Endodermal cell (in vitro differentiated cells): ENCODE measurements at regions not wholly inside any gene's neighbourhood (a gene's known extent, or its start where the extent isn't known, plus 50 kb on each side); places are given as distances from the start of the nearest gene placed in this dataset.
"Not testable (repeated sequence)": the region's sequence is repeated elsewhere in the genome, so short reads cannot be mapped to it uniquely, and the experiment has no call there.

Experiments used
- DNase-seq: peaks from one replicate; pipeline ENCODE4 v3.0.0-alpha.2; 2017
- H3K27ac ChIP-seq: 2 replicates; pipeline ENCODE4 v1.5.1; 2013; ENCODE audit warnings: mild to moderate bottlenecking, low read depth, low read length, moderate library complexity
- H3K27me3 ChIP-seq: 2 replicates; pipeline ENCODE4 v1.6.1; 2013; ENCODE audit warnings: mild to moderate bottlenecking, low read length, moderate library complexity; ENCODE audit not compliant: insufficient read depth, control insufficient read depth, poor library complexity, severe bottlenecking
- H3K36me3 ChIP-seq: 2 replicates; pipeline ENCODE4 v1.7.0; 2013; ENCODE audit warnings: mild to moderate bottlenecking, low read length, moderate library complexity; ENCODE audit not compliant: control insufficient read depth, insufficient read depth
- H3K4me1 ChIP-seq: one replicate; pipeline ENCODE4 v1.7.0; 2013; ENCODE audit warnings: low read length; ENCODE audit not compliant: control insufficient read depth, insufficient read depth
- H3K4me3 ChIP-seq: 2 replicates; pipeline ENCODE4 v1.5.1; 2013; ENCODE audit warnings: mild to moderate bottlenecking, low read length, moderate library complexity
- H3K9ac ChIP-seq: 2 replicates; pipeline ENCODE4 v1.6.1; 2013; ENCODE audit warnings: mild to moderate bottlenecking, low read length, moderate library complexity; ENCODE audit not compliant: poor library complexity, severe bottlenecking; ENCODE audit errors: extremely low read depth
- H3K9me3 ChIP-seq: 2 replicates; pipeline ENCODE4 v1.6.1; 2013; ENCODE audit warnings: mild to moderate bottlenecking, low read length, moderate library complexity; ENCODE audit not compliant: control insufficient read depth
- H3K27ac Mint-ChIP-seq: 2 replicates; pipeline ENCODE4 v1.8.0; 2020; ENCODE audit warnings: mixed read lengths
- H3K27me3 Mint-ChIP-seq: 2 replicates; pipeline ENCODE4 v1.8.0; 2021; ENCODE audit warnings: mild to moderate bottlenecking, mixed read lengths; ENCODE audit not compliant: insufficient read depth
- H3K36me3 Mint-ChIP-seq: 2 replicates; pipeline ENCODE4 v1.8.0; 2020; ENCODE audit warnings: low read depth, mixed read lengths
- H3K4me1 Mint-ChIP-seq: 2 replicates; pipeline ENCODE4 v1.8.0; 2020; ENCODE audit warnings: mixed read lengths
- H3K4me3 Mint-ChIP-seq: 2 replicates; pipeline ENCODE4 v1.8.0; 2020; ENCODE audit warnings: mild to moderate bottlenecking, moderate library complexity, mixed read lengths
- H3K9me3 Mint-ChIP-seq: 2 replicates; pipeline ENCODE4 v1.8.0; 2020; ENCODE audit warnings: mild to moderate bottlenecking, mixed read lengths
- WGBS, 2 experiments: methylation state at CpG; one replicate each; pipeline versions ENCODE4 v1.1.5 to v1.1.7; 2013; ENCODE audit warnings: missing lambda C conversion rate in 2 of 2, mixed read lengths in 1 of 2; ENCODE audit not compliant: insufficient coverage in 1 of 2, insufficient read length in 1 of 2; 5-methylcytosine and 5-hydroxymethylcytosine counted together
- TF ChIP-seq, protein P1 (sequence below): fragments of 200-600 bp; sonication (generic); conservative IDR thresholded peaks from 2 replicates; pipeline ENCODE4 v1.5.0; 2021; ENCODE audit warnings: antibody characterized with exemption, mild to moderate bottlenecking

DNA sequence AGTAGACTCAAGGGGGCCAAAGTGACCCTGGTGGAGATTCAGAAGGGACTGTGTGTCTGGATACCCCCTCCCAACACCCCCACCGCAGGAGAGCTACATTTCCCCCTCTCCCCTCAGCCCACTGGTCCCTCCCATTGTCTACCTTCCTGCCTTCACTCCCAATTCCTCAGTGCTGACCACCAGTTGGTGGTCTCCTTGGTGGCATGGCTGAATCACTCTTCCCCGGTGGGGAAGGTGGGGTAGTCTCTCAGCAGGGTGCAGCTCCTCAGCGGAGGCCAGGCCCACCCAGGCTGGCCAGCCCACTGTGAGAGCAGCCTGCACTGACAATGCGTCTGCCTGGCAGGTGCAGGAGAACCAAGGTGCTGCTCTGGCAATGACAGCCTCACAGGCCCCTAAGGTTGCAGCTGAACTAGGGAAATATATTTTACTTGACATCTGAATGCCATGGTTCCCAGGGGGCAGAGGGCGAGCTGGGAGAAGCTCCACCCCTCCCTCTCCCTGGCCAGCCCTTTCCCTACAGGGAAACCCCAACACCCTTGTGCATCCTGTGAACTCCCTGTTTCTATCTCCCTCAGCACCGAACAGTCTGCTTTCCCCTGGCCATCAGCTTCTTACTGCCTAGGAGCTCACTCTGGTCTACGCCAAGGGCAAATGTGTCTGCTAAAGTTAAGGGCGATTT lies 62.6 kb upstream of the PAX8 start:
- no peaks in the 10 kb centered on the region for H3K36me3 Mint-ChIP-seq
- 71 to 79% methylated on average over 4 to 8 of the region's 8 CpGs for WGBS, 2 experiments
- H3K27ac Mint-ChIP-seq = no peak overlapping the region
- H3K4me1 Mint-ChIP-seq = no peaks in the 10 kb centered on the region
- no peak overlapping the region for H3K4me3 Mint-ChIP-seq
- H3K27me3 Mint-ChIP-seq = peaks cover 21% of the 10 kb centered on the region
- TF ChIP-seq, protein P1, sequence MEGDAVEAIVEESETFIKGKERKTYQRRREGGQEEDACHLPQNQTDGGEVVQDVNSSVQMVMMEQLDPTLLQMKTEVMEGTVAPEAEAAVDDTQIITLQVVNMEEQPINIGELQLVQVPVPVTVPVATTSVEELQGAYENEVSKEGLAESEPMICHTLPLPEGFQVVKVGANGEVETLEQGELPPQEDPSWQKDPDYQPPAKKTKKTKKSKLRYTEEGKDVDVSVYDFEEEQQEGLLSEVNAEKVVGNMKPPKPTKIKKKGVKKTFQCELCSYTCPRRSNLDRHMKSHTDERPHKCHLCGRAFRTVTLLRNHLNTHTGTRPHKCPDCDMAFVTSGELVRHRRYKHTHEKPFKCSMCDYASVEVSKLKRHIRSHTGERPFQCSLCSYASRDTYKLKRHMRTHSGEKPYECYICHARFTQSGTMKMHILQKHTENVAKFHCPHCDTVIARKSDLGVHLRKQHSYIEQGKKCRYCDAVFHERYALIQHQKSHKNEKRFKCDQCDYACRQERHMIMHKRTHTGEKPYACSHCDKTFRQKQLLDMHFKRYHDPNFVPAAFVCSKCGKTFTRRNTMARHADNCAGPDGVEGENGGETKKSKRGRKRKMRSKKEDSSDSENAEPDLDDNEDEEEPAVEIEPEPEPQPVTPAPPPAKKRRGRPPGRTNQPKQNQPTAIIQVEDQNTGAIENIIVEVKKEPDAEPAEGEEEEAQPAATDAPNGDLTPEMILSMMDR = no peak
- no peak for DNase-seq
- Histone ChIP-seq H3K27me3 (peaks cover 67% of the 10 kb centered on the region), H3K9me3 (no peaks in the 10 kb centered on the region), H3K27ac (no peak overlapping the region), H3K36me3 (no peaks in the 10 kb centered on the region), H3K4me3 (no peak overlapping the region), H3K9ac (no peak overlapping the region), H3K4me1 (no peaks in the 10 kb centered on the region)
- H3K9me3 Mint-ChIP-seq = no peaks in the 10 kb centered on the region

DNA sequence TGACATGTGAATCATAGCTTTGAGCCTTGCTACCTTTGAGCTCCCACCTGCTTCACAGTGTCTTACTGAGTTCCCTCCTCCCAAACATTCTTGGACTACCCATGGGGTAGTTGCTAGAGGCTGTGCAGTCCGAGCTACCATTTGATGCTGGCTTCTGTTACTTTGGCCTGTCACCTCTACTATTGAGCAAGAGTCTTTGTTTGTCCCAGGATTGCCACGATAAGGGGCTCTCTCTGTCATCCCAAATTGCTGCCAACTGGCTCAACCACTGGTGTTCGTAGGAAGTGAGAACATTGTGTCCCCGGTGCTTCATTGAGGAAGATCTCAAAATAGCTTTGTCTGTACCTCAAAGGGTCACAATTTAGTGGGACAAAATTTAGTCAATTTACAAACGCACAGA lies 59.1 kb upstream of the PAX8 start:
- no peaks in the 10 kb centered on the region for H3K4me1 Mint-ChIP-seq
- DNase-seq = no peak
- no peaks in the 10 kb centered on the region for H3K36me3 ChIP-seq
- no peaks in the 10 kb centered on the region for H3K36me3 Mint-ChIP-seq
- no peak overlapping the region for H3K4me3 Mint-ChIP-seq
- H3K9me3 Mint-ChIP-seq = no peaks in the 10 kb centered on the region
- peaks cover 16% of the 10 kb centered on the region for H3K27me3 Mint-ChIP-seq
- H3K9me3 ChIP-seq = no peaks in the 10 kb centered on the region
- H3K4me1 ChIP-seq = no peaks in the 10 kb centered on the region
- no peak overlapping the region for H3K9ac ChIP-seq
- H3K27me3 ChIP-seq = peaks cover 44% of the 10 kb centered on the region
- H3K4me3 ChIP-seq = no peak overlapping the region
- no peak overlapping the region for H3K27ac ChIP-seq
- TF ChIP-seq, protein P1 = no peak
- no peak overlapping the region for H3K27ac Mint-ChIP-seq
- 82 to 90% methylated on average over 5 of the region's 5 CpGs for WGBS, 2 experiments

DNA sequence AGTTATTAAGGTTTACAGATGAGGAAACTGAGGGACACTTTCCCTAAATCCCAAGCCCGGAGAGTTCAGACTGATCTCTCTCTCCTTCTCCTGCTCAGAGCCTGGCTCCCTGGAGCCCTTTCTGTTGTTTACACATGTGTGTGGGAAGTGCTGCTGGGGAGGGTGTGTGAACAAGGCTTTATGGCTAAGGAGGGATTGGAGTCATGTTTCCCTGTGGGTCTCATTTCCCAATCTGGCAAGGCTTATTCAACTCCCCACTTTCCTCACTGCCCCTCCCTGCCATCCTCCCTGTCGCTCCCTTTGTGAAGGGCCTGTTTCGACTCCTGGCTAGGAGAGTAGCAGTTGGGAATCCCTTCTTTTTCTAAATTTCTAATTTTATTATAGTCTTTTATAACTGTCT lies 57.3 kb upstream of the PAX8 start:
- H3K27me3 Mint-ChIP-seq = peaks cover 13% of the 10 kb centered on the region
- not testable (repeated sequence) for H3K4me1 ChIP-seq

DNA sequence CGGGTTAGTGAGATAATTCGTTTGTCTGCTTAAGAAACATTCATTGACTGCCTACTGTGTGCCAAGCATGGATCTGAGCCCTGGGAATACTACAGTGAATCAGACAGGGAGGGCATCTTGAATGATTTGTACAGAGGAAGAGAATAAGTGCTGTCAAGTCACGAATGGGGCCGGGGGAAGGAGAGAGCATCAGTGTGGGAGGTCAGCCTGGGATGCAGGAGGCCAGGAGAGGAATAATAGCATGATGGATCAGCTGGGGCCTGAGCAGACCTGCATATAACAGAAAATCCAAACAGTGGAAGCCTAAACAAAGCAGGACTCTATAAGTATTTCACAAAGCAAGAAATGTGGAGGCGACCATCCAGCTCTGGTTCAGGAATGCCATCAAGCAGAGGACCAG lies 55.4 kb upstream of the PAX8 start:
- Histone ChIP-seq H3K36me3 (no peaks in the 10 kb centered on the region), H3K9me3 (no peaks in the 10 kb centered on the region), H3K27ac (no peak overlapping the region), H3K9ac (no peak overlapping the region), H3K4me1 (no peaks in the 10 kb centered on the region), H3K27me3 (peaks cover 31% of the 10 kb centered on the region), H3K4me3 (no peak overlapping the region)
- no peaks in the 10 kb centered on the region for H3K4me1 Mint-ChIP-seq
- no peak for DNase-seq
- H3K9me3 Mint-ChIP-seq = no peaks in the 10 kb centered on the region
- TF ChIP-seq, protein P1 = no peak
- WGBS, 2 experiments = 77 to 89% methylated on average over 5 of the region's 5 CpGs
- H3K27me3 Mint-ChIP-seq = peaks cover 21% of the 10 kb centered on the region
- H3K36me3 Mint-ChIP-seq = no peaks in the 10 kb centered on the region
- H3K4me3 Mint-ChIP-seq = no peak overlapping the region
- no peak overlapping the region for H3K27ac Mint-ChIP-seq

More for the DNA sequence above, 57.3 kb upstream of the PAX8 start:
- H3K27ac Mint-ChIP-seq, H3K4me3 Mint-ChIP-seq, H3K4me1 Mint-ChIP-seq, H3K9ac ChIP-seq, H3K9me3 Mint-ChIP-seq, H3K9me3 ChIP-seq, DNase-seq, H3K36me3 Mint-ChIP-seq, H3K4me3 ChIP-seq, H3K27ac ChIP-seq, H3K36me3 ChIP-seq: not testable (repeated sequence)
- WGBS, 2 experiments = 86% methylated on average over 3 of the region's 3 CpGs; no CpG with 5 or more reads in 1 of the 2 experiments
- peaks cover 42% of the 10 kb centered on the region for H3K27me3 ChIP-seq

DNA sequence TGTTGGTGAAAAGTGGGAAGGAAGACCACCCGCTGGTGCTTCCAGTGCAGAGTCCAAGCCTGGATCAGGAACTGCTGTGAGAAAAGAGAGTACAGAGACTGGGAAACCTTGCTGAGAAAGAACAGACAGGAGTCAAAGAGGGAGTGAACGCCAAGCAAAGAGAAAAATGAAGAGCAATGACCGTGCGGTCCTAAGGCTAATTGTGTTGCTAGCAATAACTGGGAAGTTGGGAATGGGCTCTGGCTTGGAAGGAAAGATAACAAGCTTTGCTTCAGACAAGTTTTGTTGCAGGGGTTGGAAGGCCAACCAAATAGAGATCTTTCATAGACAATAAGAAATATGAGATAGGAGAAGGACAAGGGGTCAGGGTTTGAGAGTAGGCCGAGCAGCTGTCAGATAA lies 55.0 kb upstream of the PAX8 start:
- not testable (repeated sequence) for H3K36me3 Mint-ChIP-seq, H3K4me1 Mint-ChIP-seq, H3K4me1 ChIP-seq, H3K27ac Mint-ChIP-seq, H3K9me3 Mint-ChIP-seq, H3K27ac ChIP-seq, H3K4me3 Mint-ChIP-seq, H3K9ac ChIP-seq, H3K36me3 ChIP-seq, H3K9me3 ChIP-seq, H3K4me3 ChIP-seq, DNase-seq
- peaks cover 26% of the 10 kb centered on the region for H3K27me3 ChIP-seq
- WGBS, 2 experiments = 66 to 72% methylated on average over 5 of the region's 5 CpGs
- peaks cover 21% of the 10 kb centered on the region for H3K27me3 Mint-ChIP-seq
